ENCODE measurements at regions not wholly inside any gene's neighbourhood (a gene's known extent, or its start where the extent isn't known, plus 50 kb on each side); places are given as distances from the start of the nearest gene placed in this dataset.

GRCh38 chr9:91025856-91026255 is 224.2 kb downstream of the SYK start:
- DNase-seq = no peak

DNA sequence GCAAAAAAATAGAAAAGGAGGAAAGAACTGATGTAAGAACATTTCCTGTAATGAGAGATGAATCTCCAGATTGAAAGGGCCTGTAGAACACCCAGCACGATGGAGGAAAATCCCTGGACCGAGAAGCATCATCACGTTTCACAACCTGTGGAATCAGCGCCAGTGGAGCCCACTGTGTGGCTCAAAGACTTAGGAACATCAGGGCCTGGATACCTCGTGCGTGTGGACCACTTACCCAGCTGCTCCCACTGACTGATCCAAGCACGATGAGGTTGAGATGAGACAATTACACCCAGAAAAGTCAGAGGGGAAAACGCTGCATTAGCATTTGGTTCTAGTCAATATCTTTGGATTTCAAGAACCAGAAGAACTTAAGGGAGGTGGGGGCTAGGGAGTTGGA is 224.6 kb downstream of the SYK start:
- DNase-seq = no peak

DNA sequence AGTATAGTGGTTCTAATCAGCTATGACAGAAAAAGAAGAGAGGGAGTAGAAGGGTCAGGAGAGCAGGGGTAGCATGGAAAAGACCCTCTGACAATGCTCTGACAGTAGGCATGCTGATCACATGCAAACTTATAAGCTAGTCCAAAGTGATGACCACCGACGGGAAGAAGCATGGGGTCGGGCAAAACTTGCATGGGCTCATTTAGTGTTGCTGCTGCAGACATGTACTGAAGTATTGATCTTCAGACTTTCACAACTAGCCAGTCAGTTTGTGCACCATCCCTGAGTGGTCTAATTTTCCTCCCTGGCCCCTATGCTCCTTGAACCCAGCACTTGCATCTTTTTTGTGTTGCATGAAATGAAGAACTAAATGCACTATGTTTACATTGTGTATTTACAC is 225.4 kb downstream of the SYK start:
- DNase-seq = no peak

- no peak for DNase-seq
Observed at GRCh38 chr9:91028166-91028827, 226.7 kb downstream of the SYK start.

DNA sequence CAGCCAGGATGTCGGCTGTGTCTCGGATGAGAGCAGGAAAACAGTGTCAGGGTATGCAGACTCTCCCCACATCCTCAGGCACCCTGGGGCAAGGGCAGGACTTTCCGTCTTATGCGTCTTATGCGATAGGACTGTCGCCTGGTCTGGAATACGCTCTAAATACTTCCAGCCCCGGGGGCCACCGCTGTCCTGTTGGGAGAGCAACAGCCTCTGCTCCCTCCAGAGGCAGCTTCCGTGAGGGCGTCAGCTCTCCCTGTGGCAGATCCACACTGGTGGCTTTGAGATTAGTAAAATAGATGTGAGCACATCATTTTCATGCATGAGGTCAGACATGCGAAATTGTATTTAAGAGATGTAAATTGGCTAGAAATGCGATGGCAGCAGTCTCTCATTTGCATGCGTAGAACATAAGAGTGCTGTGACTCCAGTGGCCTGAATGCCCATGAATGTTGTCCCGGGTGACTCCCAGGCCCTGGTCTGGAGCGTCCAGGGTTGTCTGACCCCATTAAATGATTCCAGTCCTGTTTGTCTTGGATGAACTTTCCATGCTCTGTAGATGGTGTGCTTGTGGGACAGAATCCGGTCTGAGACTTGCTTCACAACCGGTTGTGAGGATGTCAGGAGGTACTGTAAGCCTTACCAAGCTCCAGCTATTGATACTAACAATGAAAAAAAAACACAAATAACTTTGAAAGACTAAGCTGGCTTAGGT is 228.2 kb downstream of the SYK start:
- DNase-seq = no peak

DNA sequence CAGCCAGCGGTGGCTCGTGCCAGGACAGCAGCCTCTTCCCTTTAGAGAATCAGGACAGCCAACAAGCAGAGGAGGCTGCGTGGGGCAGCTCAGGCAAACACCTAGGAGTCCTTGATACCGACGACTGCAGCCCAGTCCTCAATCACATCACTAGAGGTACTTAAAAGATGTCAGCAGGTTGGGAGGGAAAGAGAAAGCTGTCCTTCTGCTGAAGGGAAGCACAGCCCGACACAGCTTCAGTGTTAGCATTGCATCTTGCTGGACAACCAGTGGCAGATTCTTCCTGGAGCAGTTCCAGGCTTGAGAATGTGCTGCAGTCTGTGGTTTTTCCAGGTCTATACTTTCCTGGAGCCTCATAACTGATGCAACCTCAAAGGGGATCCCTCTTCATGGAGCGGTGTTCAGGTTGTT is 230.5 kb downstream of the SYK start:
- no peak for DNase-seq

DNA sequence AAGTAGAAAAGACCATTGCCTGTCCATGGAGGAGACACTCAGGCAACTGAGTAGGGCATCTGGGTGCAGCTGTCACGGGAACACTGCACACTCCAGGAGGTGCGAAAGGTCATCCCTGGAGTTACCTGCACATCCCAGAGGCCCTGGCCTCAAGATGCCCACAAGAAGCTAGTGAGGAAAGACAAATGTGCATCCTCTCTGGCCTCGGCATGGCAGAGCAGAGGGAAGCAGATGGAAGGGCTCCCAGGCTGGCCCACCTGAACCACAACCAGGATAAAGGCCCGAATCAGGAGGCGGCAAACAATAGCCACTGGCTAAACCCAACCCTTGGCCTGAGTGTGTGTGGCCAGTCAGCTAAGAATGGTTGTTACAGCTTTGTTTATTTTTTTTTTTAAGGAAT is 231.7 kb downstream of the SYK start:
- DNase-seq = no peak

DNA sequence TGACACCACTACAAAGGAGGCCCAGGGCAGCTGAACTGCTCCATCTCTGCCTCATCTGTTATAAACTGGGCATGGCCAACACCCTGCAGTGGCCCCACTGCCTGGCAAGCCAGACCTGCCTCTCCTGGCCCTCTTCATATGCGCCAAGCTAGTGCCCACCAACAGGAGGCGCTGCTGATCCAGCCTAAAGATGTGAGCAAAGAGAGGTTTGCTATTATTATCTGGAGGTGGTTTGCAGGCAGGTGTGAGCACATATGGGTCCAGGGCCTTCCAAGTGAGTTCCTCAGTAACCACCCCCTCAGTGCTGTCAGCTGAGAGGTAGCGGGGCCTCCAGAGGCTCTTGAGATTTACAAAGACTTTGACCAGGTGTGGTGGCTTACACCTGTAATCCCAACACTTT is 232.2 kb downstream of the SYK start:
- DNase-seq = peak; percentile 88

GRCh38 chr9:91034521-91034920 is 232.9 kb downstream of the SYK start:
- no peak for DNase-seq

DNA sequence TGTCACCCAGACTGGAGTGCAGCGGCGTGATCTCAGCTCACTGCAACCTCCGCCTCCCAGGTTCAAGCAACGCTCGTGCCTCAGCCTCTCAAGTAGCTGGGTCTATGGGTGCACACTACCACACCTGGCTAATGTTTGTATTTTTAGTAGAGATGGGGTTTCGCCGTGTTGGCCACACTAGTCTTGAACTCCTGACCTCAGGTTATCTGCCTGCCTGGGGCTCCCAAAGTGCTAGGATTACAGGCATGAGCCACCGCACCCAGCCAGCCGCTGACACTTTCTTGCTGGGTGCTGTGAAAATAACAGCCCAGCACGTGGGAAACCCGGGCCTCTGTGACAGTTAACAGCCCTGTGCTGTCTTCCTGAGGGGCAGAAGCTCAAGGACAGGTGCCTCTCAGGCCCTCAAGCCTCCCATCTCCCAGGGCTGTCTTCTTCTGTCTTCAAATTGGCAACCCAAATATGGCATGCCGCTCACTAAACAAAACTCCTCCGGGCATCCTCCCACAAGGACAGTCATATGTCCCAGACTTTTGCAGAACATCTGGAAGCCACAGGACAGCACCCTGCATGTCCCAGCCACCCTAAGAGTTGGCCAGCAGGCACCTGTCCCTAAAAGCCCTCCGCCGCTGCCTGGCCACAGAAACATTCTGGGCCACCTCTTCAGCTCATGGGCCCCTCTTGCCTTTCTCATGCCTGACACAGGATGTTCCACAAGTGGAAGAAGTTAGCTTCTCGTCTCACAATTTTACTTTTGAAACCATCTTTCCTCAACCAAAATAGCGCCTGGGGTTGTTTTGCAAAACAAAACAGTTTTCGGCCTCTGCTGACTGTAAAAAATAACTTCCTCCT is 233.6 kb downstream of the SYK start:
- DNase-seq = no peak

DNA sequence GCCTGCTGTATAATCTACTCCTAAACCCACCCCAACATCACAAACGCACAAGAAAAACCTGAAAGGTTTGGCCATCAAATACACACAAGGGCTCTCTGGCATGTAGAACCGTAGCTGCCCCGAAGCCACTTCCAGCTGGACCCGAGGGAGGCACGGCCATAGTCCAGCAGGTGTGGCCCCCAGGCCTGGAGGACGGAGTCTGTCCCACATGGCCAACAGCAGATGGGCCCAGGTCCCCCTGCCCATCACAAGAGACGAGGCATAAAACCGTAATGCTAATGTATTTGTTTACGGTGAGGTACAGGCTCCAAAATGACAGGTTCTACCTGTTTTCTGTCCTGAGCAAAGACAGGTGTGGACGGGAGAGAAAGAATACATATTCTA is 234.2 kb downstream of the SYK start:
- DNase-seq = no peak

- DNase-seq = no peak
Observed at GRCh38 chr9:91036356-91036755, 234.7 kb downstream of the SYK start.

DNA sequence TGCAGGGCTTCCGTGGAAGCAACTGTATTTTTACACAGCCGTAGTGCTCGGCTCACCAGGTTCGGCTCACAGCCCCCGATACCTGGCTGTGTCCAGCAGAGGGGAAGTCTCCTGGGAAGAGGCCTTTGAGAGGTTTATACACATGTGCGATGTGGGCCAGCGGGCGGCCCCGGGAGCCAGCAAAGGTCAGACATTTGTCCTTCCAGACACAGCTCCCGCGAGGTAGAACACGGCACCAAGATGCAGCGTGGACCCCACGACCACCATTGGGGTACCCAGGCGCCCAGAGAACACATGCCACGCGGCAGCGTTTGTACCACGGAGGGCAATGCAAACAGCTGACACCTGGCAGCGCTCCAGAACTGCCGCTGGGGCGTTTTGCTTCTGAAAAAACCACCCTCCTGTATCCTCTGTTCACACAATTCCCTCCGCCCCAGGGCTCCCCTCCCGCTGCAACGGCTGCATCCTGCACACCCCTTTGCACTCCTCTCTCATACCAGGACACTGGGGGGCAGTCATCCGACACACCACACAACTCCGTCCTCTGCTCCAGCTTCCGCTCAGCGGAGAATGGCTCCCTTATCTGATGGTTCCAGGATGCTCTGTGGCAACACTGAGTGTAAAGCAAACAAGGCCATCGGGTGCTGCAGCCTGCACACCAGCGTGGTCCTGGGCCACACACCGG is 235.3 kb downstream of the SYK start:
- DNase-seq = peak; percentile 86

DNA sequence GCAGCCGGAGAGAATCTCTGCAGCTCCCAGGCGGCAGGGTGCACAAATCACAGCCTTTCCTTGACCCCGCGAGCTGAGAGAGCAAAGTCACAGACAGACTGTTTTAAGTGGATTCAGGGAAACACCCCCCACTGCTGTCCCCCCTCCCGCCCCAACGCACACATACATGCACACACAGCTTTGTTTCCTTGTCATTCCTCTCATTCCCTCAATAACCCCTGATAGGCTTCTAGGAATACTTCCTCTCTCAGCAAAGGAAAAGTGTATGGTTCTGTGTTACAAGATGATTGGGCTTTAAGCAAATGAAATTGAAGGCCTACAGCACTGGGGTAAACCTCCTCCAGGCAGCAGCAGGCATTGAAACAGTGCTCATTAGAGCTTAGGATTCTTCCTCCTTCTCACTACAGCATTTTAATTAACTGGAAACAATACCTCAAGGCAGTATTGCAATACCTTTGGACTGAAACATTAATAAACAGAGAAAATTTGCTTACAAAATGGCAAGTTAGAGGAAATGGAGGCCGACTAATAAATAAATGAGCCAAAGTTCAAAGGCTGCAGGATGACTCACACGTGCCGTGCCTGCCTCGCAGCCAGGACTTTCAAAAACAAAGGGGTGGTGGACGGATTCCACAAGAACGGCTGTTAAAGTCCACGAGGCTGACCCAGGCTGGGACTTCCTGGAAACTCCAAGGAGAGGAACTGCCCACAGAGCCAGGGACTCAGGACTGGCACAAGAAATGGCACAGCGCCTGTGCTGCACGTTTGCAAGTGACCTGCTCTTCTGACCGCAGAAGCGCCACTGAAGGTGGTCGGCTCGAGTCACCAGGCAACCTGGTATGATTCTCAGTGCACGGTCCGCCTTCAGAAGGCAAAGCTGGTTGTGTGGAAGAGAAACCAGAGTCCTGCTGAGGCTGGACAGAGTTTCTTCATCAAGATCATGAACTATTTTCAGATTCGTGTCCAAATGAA is 236.2 kb downstream of the SYK start:
- peak; percentile 47 for DNase-seq

GRCh38 chr9:91038483-91039124 is 237.0 kb downstream of the SYK start:
- DNase-seq = no peak

- no peak for DNase-seq
Observed at GRCh38 chr9:91039125-91039834, 237.7 kb downstream of the SYK start.

DNA sequence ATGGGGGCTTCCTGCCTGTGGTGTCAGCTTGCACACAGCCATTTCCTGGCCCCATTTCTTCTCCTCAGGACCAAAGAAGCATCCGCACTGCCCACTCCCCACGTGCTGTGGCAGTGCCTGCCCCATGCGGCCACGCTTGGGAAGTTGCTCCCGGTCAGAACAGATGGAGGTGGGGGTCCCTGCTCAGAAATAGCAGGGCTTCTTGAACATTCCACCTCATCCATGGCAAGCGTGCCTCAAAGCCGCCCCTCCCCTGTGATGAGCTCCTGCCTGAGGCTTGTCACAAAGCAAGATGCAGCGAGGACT is 238.2 kb downstream of the SYK start:
- DNase-seq = no peak

DNA sequence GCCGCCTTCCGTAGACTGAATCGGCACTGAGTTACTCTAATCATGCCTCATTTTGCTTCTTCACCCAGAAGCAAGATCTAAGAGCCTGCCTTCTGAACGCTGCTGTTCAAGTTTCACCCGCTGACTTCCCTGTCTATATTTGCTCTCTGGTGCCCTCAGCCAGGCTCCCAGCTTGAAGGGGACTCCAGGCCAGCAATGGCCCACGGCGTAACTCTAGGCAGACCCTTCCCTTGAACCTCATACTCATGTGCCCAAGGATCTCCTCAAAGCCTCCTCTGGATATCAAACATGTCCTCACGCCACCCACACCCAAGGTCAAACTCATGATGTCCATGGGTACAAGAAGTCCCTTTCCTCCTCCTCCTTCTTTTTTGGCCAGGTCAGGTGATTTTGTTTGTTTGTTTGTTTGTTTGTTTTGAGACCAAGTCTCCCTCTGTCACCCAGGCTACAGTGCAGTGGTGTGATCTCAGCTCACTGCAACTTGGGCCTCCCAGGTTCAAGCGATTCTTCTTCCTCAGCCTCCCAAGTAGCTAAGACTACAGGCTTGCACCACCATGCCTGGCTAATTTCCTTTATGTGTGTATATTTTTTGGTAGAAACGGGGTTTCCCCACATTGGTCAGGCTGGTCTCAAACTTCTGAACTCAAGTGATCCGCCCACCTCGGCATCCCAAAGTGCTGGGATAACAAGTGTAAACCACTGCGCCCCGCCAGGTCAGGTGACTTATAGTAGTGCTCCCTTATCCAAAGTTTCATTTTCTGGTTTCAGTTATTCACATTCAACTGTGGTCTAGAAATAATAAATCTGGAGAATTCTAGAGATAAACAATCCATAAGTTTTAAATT is 239.0 kb downstream of the SYK start:
- DNase-seq = peak; percentile 68

- DNase-seq = no peak
Observed at GRCh38 chr9:91042024-91042423, 240.4 kb downstream of the SYK start.

- DNase-seq = no peak
Observed at GRCh38 chr9:91042541-91042940, 240.9 kb downstream of the SYK start.

Measured in activated CD4-positive, alpha-beta T cell treated with anti-CD3 and anti-CD28 coated beads for 48 hours (primary cell).